Breast epithelium (tissue), 4 donors: ENCODE measurements at regions not wholly inside any gene's neighbourhood (a gene's known extent, or its start where the extent isn't known, plus 50 kb on each side); places are given as distances from the start of the nearest gene placed in this dataset.

Source experiments
- DNase-seq, 2 donors: peaks; one replicate each; pipeline ENCODE4 v3.0.0-alpha.2; 2019; ENCODE audit warnings: low spot score in 2 of 2
- H3K27ac ChIP-seq, 2 donors: fragments of 200-600 bp; sonication (generic) in 1 of 2; one replicate each; pipeline ENCODE4 v1.5.1; 2016 to 2019; ENCODE audit warnings: mild to moderate bottlenecking in 1 of 2
- H3K27me3 ChIP-seq, 2 donors: fragments of 200-600 bp; sonication (generic) in 1 of 2; one replicate each; pipeline versions ENCODE4 v1.5.1 to v1.6.0; 2017 to 2019; ENCODE audit warnings: control low read depth in 1 of 2, mild to moderate bottlenecking in 1 of 2
- H3K36me3 ChIP-seq: fragments of 200-600 bp; one replicate; pipeline ENCODE4 v1.5.1; 2019
- H3K4me1 ChIP-seq, 2 donors: fragments of 200-600 bp; sonication (generic); one replicate each; pipeline ENCODE4 v1.5.1; 2016 to 2019; ENCODE audit warnings: control low read depth in 1 of 2
- H3K4me3 ChIP-seq, 3 donors: fragments of 200-600 bp; sonication (generic); 1 replicate in 2 of 3; 2 replicates in 1 of 3; pipeline ENCODE4 v1.5.1; 2016 to 2019; ENCODE audit warnings: mild to moderate bottlenecking in 3 of 3, moderate library complexity in 2 of 3
- H3K9me3 ChIP-seq, 2 donors: fragments of 200-600 bp; sonication (generic) in 1 of 2; one replicate each; pipeline ENCODE4 v1.5.1; 2016 to 2019; ENCODE audit warnings: control low read depth in 1 of 2
- CTCF ChIP-seq, 3 donors: fragments of 450-650 bp; IDR thresholded peaks; one replicate each; pipeline ENCODE4 v1.5.1; 2016 to 2017; ENCODE audit warnings: antibody characterized with exemption in 3 of 3, mild to moderate bottlenecking in 3 of 3, moderate library complexity in 3 of 3
- POLR2A ChIP-seq: fragments of 450-650 bp; IDR thresholded peaks from one replicate; pipeline ENCODE4 v1.6.1; 2016; ENCODE audit warnings: antibody characterized with exemption, mild to moderate bottlenecking, moderate library complexity
- POLR2AphosphoS5 ChIP-seq, 3 donors: sonication (generic); formaldehyde crosslinking; IDR thresholded peaks; one replicate each; pipeline ENCODE4 v1.6.1; 2017; ENCODE audit warnings: antibody characterized with exemption in 3 of 3
- intact Hi-C: fragments of 100-400 bp; cut with DNase I; formaldehyde crosslinking; loops from one replicate; pipeline ENCODE4 v1.15.1; 2023; ENCODE audit warnings: low total_unique reads

- intact Hi-C loops, result no loop called here
- no peaks in the 10 kb centered on the region for H3K36me3 ChIP-seq
- peaks cover 1 to 7% of the 10 kb centered on the region in 2 donors for H3K9me3 ChIP-seq
- no peak for DNase-seq
- H3K4me3 ChIP-seq, result no peak overlapping the region
- no peaks in the 10 kb centered on the region for H3K27me3 ChIP-seq
- no peak for TF ChIP-seq POLR2AphosphoS5 (IDR thresholded peaks at IDR 0.05)
- no peak overlapping the region for H3K27ac ChIP-seq
- H3K4me1 ChIP-seq, result no peaks in the 10 kb centered on the region
Observed at GRCh38 chr20:52564594-52564993, 373.0 kb upstream of the ZFP64 start.

GRCh38 chr20:52552181-52552872 lies 360.7 kb upstream of the ZFP64 start:
- no peaks in the 10 kb centered on the region for H3K36me3 ChIP-seq
- H3K9me3 ChIP-seq, result no peaks in the 10 kb centered on the region
- H3K4me3 ChIP-seq, result no peak overlapping the region
- TF ChIP-seq POLR2A, result no peak
- no peak for TF ChIP-seq POLR2AphosphoS5 (IDR thresholded peaks at IDR 0.05)
- TF ChIP-seq CTCF (IDR thresholded peaks at IDR 0.05), result no peak
- no peak overlapping the region for H3K27ac ChIP-seq
- intact Hi-C loops, result no loop called here
- no peak for DNase-seq
- no peaks in the 10 kb centered on the region for H3K4me1 ChIP-seq
- H3K27me3 ChIP-seq, result no peaks in the 10 kb centered on the region

- no peak for DNase-seq
- intact Hi-C loops, result loop anchor here (2.0 kb wide), 1 partner anchor 33 kb away; no protein-coding TSS in a partner anchor
Observed at GRCh38 chr20:52542131-52542530, 350.6 kb upstream of the ZFP64 start.

GRCh38 chr20:52540509-52540908 lies 348.9 kb upstream of the ZFP64 start:
- H3K27ac ChIP-seq, result no peak overlapping the region
- no peak for TF ChIP-seq POLR2A
- no peak for TF ChIP-seq POLR2AphosphoS5 (IDR thresholded peaks at IDR 0.05)
- no peak for TF ChIP-seq CTCF (IDR thresholded peaks at IDR 0.05)
- H3K36me3 ChIP-seq, result no peaks in the 10 kb centered on the region
- no peaks in the 10 kb centered on the region for H3K9me3 ChIP-seq
- H3K4me1 ChIP-seq, result no peaks in the 10 kb centered on the region
- DNase-seq, result no peak
- intact Hi-C loops, result no loop called here
- no peak overlapping the region for H3K4me3 ChIP-seq
- H3K27me3 ChIP-seq, result no peaks in the 10 kb centered on the region

More at GRCh38 chr20:52542131-52542530, 350.6 kb upstream of the ZFP64 start:
- no peaks in the 10 kb centered on the region for H3K27me3 ChIP-seq
- H3K4me3 ChIP-seq, result no peak overlapping the region
- no peak for TF ChIP-seq POLR2A
- no peak for TF ChIP-seq CTCF (IDR thresholded peaks at IDR 0.05)
- no peak for TF ChIP-seq POLR2AphosphoS5 (IDR thresholded peaks at IDR 0.05)
- H3K9me3 ChIP-seq, result no peaks in the 10 kb centered on the region
- no peak overlapping the region for H3K27ac ChIP-seq
- H3K4me1 ChIP-seq, result no peaks in the 10 kb centered on the region
- no peaks in the 10 kb centered on the region for H3K36me3 ChIP-seq

- H3K36me3 ChIP-seq, result no peaks in the 10 kb centered on the region
- no peaks in the 10 kb centered on the region for H3K27me3 ChIP-seq
- H3K27ac ChIP-seq, result no peak overlapping the region
- TF ChIP-seq POLR2A (no peak), CTCF (IDR thresholded peaks at IDR 0.05) (no peak), POLR2AphosphoS5 (IDR thresholded peaks at IDR 0.05) (no peak)
- no peaks in the 10 kb centered on the region for H3K4me1 ChIP-seq
- H3K4me3 ChIP-seq, result no peak overlapping the region
- intact Hi-C loops, result no loop called here
- DNase-seq, result no peak
- no peaks in the 10 kb centered on the region for H3K9me3 ChIP-seq
Observed at GRCh38 chr20:52539891-52540290, 348.3 kb upstream of the ZFP64 start.
